ENCODE measurements at regions not wholly inside any gene's neighbourhood (a gene's known extent, or its start where the extent isn't known, plus 50 kb on each side); places are given as distances from the start of the nearest gene placed in this dataset.

DNA sequence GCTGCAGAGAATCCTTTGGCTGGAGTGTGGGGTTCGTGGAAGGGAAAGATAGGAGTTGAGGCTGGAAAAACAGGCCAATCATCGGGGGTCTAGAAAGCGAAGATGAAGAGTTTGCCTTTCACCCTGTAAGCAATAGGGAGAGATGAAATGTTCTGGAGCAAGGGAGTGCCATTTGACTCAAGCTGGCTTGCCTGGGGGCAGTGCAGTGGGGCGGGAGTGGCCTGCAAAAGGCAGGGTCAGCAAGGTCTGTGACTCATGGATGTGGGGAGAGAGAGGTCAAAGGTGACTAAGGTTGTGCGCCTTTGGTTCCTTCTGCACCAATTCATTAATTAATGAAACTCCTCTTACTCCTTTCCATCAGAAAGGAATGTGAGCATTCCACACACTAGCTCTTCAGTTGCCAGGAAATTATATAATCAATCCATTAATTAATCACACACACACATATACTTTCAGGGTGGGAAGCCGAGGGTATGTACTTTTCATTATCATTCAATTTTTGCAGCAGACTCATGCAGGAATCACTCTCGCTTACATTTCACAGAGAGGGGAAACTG is 227.6 kb downstream of the MYCN start:
- DNase-seq (ENCODE audit: extremely low read depth in 1 of 2, low read depth in 1 of 2) = no peak

GRCh38 chr2:16167451-16167861 is 227.1 kb downstream of the MYCN start:
- no peak for DNase-seq (ENCODE audit: extremely low read depth in 1 of 2, low read depth in 1 of 2)

GRCh38 chr2:16166327-16166981 is 226.1 kb downstream of the MYCN start:
- DNase-seq (ENCODE audit: extremely low read depth in 1 of 2, low read depth in 1 of 2) = no peak

- DNase-seq (ENCODE audit: extremely low read depth in 1 of 2, low read depth in 1 of 2) = no peak
These were observed 225.4 kb downstream of the MYCN start for GRCh38 chr2:16165518-16166326.

- no peak for DNase-seq (ENCODE audit: extremely low read depth in 1 of 2, low read depth in 1 of 2)
These were observed 222.2 kb downstream of the MYCN start for GRCh38 chr2:16162491-16163040.

- no peak for DNase-seq (ENCODE audit: extremely low read depth in 1 of 2, low read depth in 1 of 2)
These were observed 221.6 kb downstream of the MYCN start for GRCh38 chr2:16161768-16162490.

DNA sequence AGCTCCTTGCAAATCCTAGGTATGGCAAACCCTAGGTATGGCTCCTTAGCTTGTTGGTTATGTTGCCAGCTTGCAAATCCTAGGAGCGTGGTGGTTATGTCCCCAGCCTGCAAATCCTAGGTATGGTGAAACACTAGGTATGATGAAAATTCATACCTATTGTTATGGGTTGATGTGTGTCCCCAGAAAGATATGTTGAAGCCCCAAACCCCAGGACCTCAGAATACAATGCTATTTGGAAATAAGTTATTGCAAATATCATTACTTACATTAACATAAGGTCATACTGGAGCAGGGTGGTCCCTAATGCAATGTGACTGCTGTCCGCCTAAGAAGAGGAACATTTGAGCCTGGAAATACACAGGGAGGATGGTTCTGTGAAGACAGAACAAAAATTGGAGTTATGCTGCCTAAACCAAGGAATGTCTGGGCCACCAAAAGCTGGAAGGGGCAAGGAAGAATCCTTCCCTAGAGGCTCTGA is 220.8 kb downstream of the MYCN start:
- no peak for DNase-seq (ENCODE audit: extremely low read depth in 1 of 2, low read depth in 1 of 2)

DNA sequence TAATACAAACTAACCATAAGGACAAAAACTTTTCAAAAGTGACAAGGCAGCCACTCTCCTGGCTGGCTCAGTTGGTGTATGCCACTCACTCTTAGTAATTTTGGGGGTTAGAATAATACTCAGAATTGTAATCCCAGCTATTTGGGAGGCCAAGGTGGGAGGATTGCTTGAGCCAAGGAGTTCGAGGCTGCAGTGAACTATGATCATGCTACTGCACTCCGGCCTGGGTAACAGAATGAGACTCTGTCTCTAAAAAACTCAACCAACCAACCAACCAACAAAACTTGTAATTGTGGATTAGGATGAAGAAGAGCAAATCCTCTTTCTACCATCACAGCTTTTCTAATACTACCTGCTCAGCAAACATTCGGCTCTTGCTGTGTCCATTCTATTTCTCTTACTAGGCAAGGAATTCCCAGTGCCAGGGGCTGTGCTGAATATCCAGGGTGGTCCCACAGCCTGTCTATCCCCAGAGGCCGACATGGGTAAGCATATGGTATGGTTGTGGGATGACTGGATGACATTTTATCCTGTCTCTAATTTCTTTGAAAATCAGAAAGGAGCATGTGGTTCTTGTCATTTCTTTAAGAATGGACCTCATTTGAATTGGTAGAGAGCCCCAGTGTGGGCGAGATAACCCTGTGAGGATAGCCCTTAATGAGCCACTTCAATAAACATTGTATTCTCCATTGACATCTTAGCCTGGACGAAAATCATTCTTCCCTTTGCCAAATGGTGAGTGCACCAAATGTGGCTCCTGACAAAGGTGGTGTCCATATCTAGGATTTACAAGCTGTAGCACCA is 220.1 kb downstream of the MYCN start:
- DNase-seq (ENCODE audit: extremely low read depth in 1 of 2, low read depth in 1 of 2) = no peak

DNA sequence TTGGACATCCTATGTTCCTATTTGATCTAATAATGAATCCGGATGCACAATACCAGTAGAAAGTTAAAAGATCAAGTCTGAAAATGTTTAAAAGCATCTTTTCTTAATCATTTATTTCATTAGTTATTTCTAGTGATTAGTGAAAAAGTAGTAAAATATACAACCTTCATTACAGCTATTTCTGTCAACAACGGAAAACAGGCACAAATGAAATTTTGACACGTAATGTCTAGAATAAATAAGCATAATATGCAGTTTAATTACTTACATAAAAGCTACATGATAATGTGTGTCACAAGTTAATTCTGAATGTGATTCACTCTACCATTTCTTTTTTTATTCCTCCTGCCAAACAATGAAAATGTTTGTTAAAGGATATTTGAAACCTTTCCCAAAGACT is 216.1 kb downstream of the MYCN start:
- no peak for DNase-seq (ENCODE audit: extremely low read depth in 1 of 2, low read depth in 1 of 2)

GRCh38 chr2:16155766-16156165 is 215.4 kb downstream of the MYCN start:
- no peak for DNase-seq (ENCODE audit: extremely low read depth in 1 of 2, low read depth in 1 of 2)

DNA sequence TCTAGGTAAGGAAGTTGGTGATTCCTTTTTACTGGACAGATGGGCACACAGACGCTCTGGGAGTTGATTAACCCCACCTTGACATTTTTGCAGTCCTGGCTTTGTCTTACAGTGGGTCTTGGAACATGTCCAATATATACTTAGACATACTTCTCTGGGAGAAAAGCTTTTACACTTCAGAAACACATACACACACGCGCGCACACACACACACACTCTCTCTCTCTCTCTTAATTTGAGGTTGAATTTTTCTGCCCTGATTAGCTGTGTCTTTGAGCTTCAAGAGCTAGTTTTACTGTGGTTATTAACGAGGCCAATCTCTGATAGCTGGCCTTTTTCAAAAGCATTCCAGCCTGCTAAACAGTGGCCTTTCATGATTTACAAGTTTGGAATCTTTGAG is 215.0 kb downstream of the MYCN start:
- no peak for DNase-seq (ENCODE audit: extremely low read depth in 1 of 2, low read depth in 1 of 2)

- no peak for DNase-seq (ENCODE audit: extremely low read depth in 1 of 2, low read depth in 1 of 2)
These were observed 214.3 kb downstream of the MYCN start for GRCh38 chr2:16154501-16155280.

- DNase-seq (ENCODE audit: extremely low read depth in 1 of 2, low read depth in 1 of 2) = no peak
These were observed 213.7 kb downstream of the MYCN start for GRCh38 chr2:16154061-16154460.

DNA sequence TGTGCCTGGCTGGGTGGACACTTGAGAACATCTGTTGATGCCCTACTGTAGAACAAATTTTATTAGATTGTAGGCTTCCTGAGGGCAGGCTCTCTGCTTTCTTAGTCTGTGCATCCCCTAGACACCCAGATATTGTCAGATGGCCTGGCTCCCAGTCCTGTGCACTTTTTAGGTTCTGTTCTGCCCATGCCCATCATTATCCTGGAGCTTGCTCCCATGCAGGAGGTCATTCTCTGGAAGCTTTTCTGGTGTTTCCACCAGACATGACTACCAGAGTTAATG is 213.3 kb downstream of the MYCN start:
- DNase-seq (ENCODE audit: extremely low read depth in 1 of 2, low read depth in 1 of 2) = no peak

DNA sequence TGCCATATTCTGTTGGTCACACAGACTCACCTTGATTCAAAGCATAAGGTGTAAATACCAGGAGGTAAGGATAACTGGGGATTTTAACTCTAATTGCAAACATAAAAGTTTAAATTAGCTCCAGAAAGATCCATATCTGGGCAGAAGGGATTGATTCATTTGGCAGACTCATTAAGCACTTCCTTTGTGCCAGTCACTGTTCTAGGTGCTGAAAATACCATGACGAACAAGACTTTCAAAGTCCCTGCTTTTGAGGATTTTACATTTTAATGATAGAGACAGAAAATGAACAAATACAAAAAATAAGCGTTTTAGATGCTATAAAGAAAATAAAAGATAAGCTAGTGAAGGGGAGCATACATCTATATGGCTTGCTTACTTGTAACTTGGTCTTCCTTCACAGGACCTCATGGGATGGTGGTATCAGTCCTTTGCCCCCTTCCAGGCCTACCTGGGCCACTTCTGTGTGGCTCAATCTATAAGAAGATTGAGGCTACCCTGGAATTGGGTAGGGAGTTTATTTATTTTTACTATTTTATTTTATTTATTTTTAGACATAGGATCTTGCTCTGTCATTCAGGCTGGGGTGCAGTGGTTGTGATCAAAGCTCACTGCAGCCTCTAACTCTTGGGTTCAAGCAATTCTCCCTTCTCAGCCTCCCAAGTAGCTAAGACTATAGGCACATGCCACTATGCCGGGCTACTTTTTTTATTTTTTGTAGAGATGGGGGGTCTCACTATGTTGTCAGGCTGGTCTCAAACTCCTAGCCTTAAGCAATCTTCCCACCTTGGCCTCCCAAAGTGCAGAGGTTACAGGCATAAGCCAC is 212.8 kb downstream of the MYCN start:
- no peak for DNase-seq (ENCODE audit: extremely low read depth in 1 of 2, low read depth in 1 of 2)

DNA sequence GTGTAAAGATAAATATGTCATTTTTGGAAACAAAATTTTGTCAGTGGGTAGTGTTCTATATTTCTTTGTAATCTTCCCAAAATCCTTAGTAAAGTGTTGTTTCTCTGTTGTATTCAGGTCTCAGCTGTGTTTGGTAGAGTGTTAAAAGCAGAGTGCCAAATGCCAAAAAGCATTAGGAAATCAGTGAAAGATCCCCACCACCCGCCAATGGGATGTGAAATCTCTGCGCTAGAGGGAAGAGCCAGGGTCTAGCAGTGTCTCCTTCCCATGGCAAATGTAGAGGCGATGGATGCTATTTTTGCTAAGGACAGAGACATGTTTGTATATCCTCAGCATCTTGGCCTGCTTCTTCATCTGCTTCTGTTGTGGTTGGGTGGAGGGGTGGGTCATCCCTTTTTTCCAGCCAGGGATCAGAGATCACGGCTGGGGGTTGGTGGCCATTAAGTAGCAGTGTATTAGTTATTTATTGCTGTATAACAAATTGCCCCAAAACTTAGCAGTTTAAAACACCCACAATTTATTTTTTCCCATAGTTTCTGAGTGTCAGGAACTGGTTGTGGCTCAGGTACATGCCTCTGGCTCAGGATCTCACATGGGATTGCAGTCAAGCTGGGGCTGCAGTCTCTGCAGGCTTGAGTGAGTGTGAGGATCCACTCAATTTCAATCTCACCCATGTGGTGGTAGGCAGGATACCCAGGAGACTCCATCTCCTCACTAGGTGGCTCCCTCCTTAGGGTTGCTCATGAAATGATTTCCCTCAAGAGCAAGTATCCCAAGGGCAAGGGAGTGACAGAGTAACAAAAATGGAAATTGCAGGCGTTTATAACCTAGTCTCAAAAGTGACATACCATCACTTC is 211.9 kb downstream of the MYCN start:
- no peak for DNase-seq (ENCODE audit: extremely low read depth in 1 of 2, low read depth in 1 of 2)

DNA sequence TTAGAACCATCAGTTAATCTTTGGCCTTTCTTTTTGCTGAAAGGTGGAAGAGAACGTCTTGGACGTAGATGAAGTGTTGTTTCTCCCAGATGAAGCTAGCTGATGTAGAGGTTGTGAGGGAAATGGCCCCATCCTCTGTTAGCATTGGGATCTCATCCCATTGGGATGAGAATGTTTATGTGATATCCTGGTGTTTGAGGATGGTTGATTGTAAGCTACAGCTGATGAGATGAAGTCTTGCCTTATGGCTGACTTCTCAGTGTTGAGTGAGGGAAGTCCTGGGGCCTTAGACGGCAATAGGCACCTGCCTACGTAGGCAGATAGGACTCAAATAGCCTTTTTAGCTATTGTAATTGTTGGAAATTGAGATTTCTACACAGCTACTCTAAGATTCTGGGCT is 211.3 kb downstream of the MYCN start:
- no peak for DNase-seq (ENCODE audit: extremely low read depth in 1 of 2, low read depth in 1 of 2)

- no peak for DNase-seq (ENCODE audit: extremely low read depth in 1 of 2, low read depth in 1 of 2)
These were observed 210.9 kb downstream of the MYCN start for GRCh38 chr2:16151281-16151570.

All from stimulated activated CD8-positive, alpha-beta memory T cell treated with anti-CD3 and anti-CD28 coated beads, Interleukin-7, amount 100 ng/mL, for 48 hours (primary cell).